Astrocyte (in vitro differentiated cells and primary cell): ENCODE measurements at regions not wholly inside any gene's neighbourhood (a gene's known extent, or its start where the extent isn't known, plus 50 kb on each side); places are given as distances from the start of the nearest gene placed in this dataset.

Source experiments
- CTCF ChIP-seq: IDR thresholded peaks from 2 replicates; pipeline ENCODE4 v1.5.1; 2011; ENCODE audit warnings: low read depth, mild to moderate bottlenecking, inconsistent platforms, low read length, moderate library complexity; ENCODE audit not compliant: insufficient read depth
- EZH2 ChIP-seq: IDR thresholded peaks from 2 replicates; pipeline ENCODE4 v1.6.1; 2012; ENCODE audit warnings: mild to moderate bottlenecking, low read length, inconsistent platforms; ENCODE audit not compliant: insufficient read depth

- TF ChIP-seq CTCF: no peak
- no peak for TF ChIP-seq EZH2
These were observed 642.7 kb downstream of the HS3ST4 start for GRCh38 chr16:26334218-26335111.
